ENCODE measurements at regions not wholly inside any gene's neighbourhood (a gene's known extent, or its start where the extent isn't known, plus 50 kb on each side); places are given as distances from the start of the nearest gene placed in this dataset.
A peak's percentile ranks its signal among the peaks of the same experiment; 100 is the strongest.

GRCh38 chr4:73341454-73341853 is 62.6 kb upstream of the ALB start:
- Histone ChIP-seq H3K27ac (ENCODE audit: extremely low read length, insufficient read depth, low read length) (peak overlapping the region; percentile 91), H3K9ac (ENCODE audit: insufficient read depth, low read depth, low read length) (peak overlapping the region; percentile 45), H3K9me3 (ENCODE audit: low read length) (no peaks in the 10 kb centered on the region), H3K4me2 (ENCODE audit: low read depth, low read length) (peak overlapping the region; percentile 57), H3K27me3 (ENCODE audit: control insufficient read depth in 1 of 2, insufficient read depth in 2 of 2, low read length in 2 of 2) (no peaks in the 10 kb centered on the region), H3K4me3 (replicated peaks in 1 of 3; ENCODE audit: insufficient read depth in 1 of 3, low read depth in 2 of 3, low read length in 3 of 3) (peak overlapping the region; percentile 1 to 32 (median 17); a peak in 2 of 6 replicates), H3K79me2 (ENCODE audit: insufficient read depth, low read length) (peaks cover 41% of the 10 kb centered on the region), H4K20me1 (ENCODE audit: insufficient read depth, low read length) (no peaks in the 10 kb centered on the region), H3K4me1 (ENCODE audit: insufficient read depth, low read length) (peaks cover 68% of the 10 kb centered on the region), H3K36me3 (replicated peaks in 1 of 2; ENCODE audit: control insufficient read depth in 1 of 2, insufficient read depth in 2 of 2, low read length in 2 of 2) (no peaks in the 10 kb centered on the region), H2AFZ (ENCODE audit: low read length) (peak overlapping the region; percentile 76)
- CTCF ChIA-PET (ENCODE audit: low intra/inter-chr PET ratio, low total read pairs), result interaction anchor here (0.9 to 4.7 kb wide), 5 partner anchors 30 to 107 kb away, joined by 3 to 138 read pairs (median 5); no protein-coding TSS in a partner anchor
- ATAC-seq (peak; percentile 83), DNase-seq (ENCODE audit: low spot score) (peak; percentile 85), FAIRE-seq (peak; percentile 78)
- no TSS peak for BruUV-seq (replicated peaks)
- POLR2A ChIA-PET, result interaction anchor here (1.0 to 2.0 kb wide), 11 partner anchors 56 to 109 kb away, joined by 3 to 11 read pairs (median 5); partner anchors contain the start of gene ALB
- intact Hi-C loops (cut with micrococcal nuclease; ENCODE audit: unreplicated experiment), result loop anchor here (1.0 kb wide), 3 partner anchors 66 to 232 kb away; no protein-coding TSS in a partner anchor
- WGBS (ENCODE audit: low lambda C conversion rate), result 40% methylated on average over 4 of the region's 4 CpGs
- in situ Hi-C loops (cut with HindIII; ENCODE audit: extremely low pct_ligation_motif_present, low pct_unique_long_range_greater_than_20kb), result loop anchor here (5.0 to 25.0 kb wide), 3 partner anchors 66 to 246 kb away; no protein-coding TSS in a partner anchor
- TF ChIP-seq REL (CRISPR knock-in tag; conservative IDR thresholded peaks at IDR 0.05) (no peak), ZNF598 (CRISPR knock-in tag; IDR thresholded peaks at IDR 0.05; ENCODE audit: borderline replicate concordance) (no peak), TIGD3 (CRISPR knock-in tag; IDR thresholded peaks at IDR 0.05; ENCODE audit: borderline replicate concordance) (no peak), ATM (IDR thresholded peaks at IDR 0.05; ENCODE audit: borderline replicate concordance) (no peak), HMGA1 (CRISPR knock-in tag; conservative IDR thresholded peaks at IDR 0.05) (no peak), ZNF557 (CRISPR knock-in tag; IDR thresholded peaks at IDR 0.05) (no peak), ZNF280D (CRISPR knock-in tag; IDR thresholded peaks at IDR 0.05) (no peak), ARID3A (IDR thresholded peaks at IDR 0.05; ENCODE audit: low read depth, low read length) (peak; percentile 68; the same call in 1 of the 2 replicates), ZNF138 (CRISPR knock-in tag; IDR thresholded peaks at IDR 0.05; ENCODE audit: low read depth) (no peak), GATAD2A (CRISPR knock-in tag; IDR thresholded peaks at IDR 0.05) (peak; percentile 67; the same call in 1 of the 2 replicates), ZMYM4 (CRISPR knock-in tag; IDR thresholded peaks at IDR 0.05) (peak; percentile 42; the same call in 1 of the 2 replicates)
